Mesenchymal stem cell (in vitro differentiated cells and primary cell): ENCODE measurements at regions not wholly inside any gene's neighbourhood (a gene's known extent, or its start where the extent isn't known, plus 50 kb on each side); places are given as distances from the start of the nearest gene placed in this dataset.

Source experiments
- DNase-seq: peaks from one replicate; pipeline ENCODE4 v3.0.0-alpha.2; 2013
- H2AFZ ChIP-seq: one replicate; pipeline ENCODE4 v1.6.1; 2013; ENCODE audit warnings: low read depth, mild to moderate bottlenecking, control low read depth, inconsistent platforms, low read length, moderate library complexity
- H2AK5ac ChIP-seq: 2 replicates; pipeline ENCODE4 v1.6.1; 2013; ENCODE audit warnings: low read length, moderate library complexity, mild to moderate bottlenecking, inconsistent platforms; ENCODE audit not compliant: severe bottlenecking
- H2BK120ac ChIP-seq: one replicate; pipeline ENCODE4 v1.6.1; 2013; ENCODE audit warnings: low read depth, mild to moderate bottlenecking, inconsistent platforms, low read length, moderate library complexity
- H2BK12ac ChIP-seq, 2 experiments: one replicate each; pipeline ENCODE4 v1.6.1; 2013; ENCODE audit warnings: inconsistent platforms in 2 of 2, low read length in 2 of 2, mild to moderate bottlenecking in 2 of 2, moderate library complexity in 2 of 2, control low read depth in 1 of 2
- H2BK15ac ChIP-seq: one replicate; pipeline ENCODE4 v1.6.1; 2013; ENCODE audit warnings: mild to moderate bottlenecking, low read depth, inconsistent platforms; ENCODE audit not compliant: poor library complexity, severe bottlenecking
- H2BK5ac ChIP-seq: 2 replicates; pipeline ENCODE4 v1.6.1; 2013; ENCODE audit warnings: low read depth, mild to moderate bottlenecking, low read length, control low read depth, inconsistent platforms; ENCODE audit not compliant: poor library complexity, severe bottlenecking
- H3K14ac ChIP-seq, 2 experiments: one replicate each; pipeline ENCODE4 v1.6.1; 2013; ENCODE audit warnings: inconsistent platforms in 2 of 2, low read length in 2 of 2, control low read depth in 1 of 2, mild to moderate bottlenecking in 1 of 2, moderate library complexity in 1 of 2
- H3K18ac ChIP-seq, 2 experiments: one replicate each; pipeline ENCODE4 v1.6.1; 2013; ENCODE audit warnings: inconsistent platforms in 2 of 2, low read length in 2 of 2, control low read depth in 1 of 2, low read depth in 1 of 2, mild to moderate bottlenecking in 1 of 2
- H3K23ac ChIP-seq, 2 experiments: one replicate each; pipeline ENCODE4 v1.6.1; 2013; ENCODE audit warnings: inconsistent platforms in 2 of 2, low read length in 2 of 2, mild to moderate bottlenecking in 2 of 2, moderate library complexity in 2 of 2, control low read depth in 1 of 2
- H3K27ac ChIP-seq: 2 replicates; pipeline ENCODE4 v1.5.1; 2013; ENCODE audit warnings: mild to moderate bottlenecking, moderate library complexity, low read length, control low read depth, inconsistent platforms; ENCODE audit not compliant: poor library complexity, severe bottlenecking
- H3K27me3 ChIP-seq, 2 experiments: 2 replicates each; pipeline versions ENCODE4 v1.6.1 to v1.7.0; 2013; ENCODE audit warnings: low read length in 2 of 2, mild to moderate bottlenecking in 2 of 2, moderate library complexity in 2 of 2, control low read depth in 1 of 2, inconsistent platforms in 1 of 2; ENCODE audit not compliant: control insufficient read depth in 1 of 2, insufficient read depth in 1 of 2
- H3K36me3 ChIP-seq, 2 experiments: 2 replicates each; pipeline versions ENCODE4 v1.6.1 to v1.7.0; 2013; ENCODE audit warnings: low read length in 2 of 2, control low read depth in 1 of 2, inconsistent platforms in 1 of 2, low read depth in 1 of 2, mild to moderate bottlenecking in 1 of 2; ENCODE audit not compliant: insufficient read depth in 2 of 2, control insufficient read depth in 1 of 2
- H3K4ac ChIP-seq, 2 experiments: one replicate each; pipeline ENCODE4 v1.6.1; 2013; ENCODE audit warnings: inconsistent platforms in 2 of 2, low read length in 2 of 2, mild to moderate bottlenecking in 2 of 2, moderate library complexity in 2 of 2, control low read depth in 1 of 2, low read depth in 1 of 2
- H3K4me1 ChIP-seq: 2 replicates; pipeline ENCODE4 v1.6.1; 2013; ENCODE audit warnings: low read depth, low read length, control low read depth; ENCODE audit not compliant: control insufficient read depth, insufficient read depth
- H3K4me2 ChIP-seq: 2 replicates; pipeline ENCODE4 v1.6.1; 2013; ENCODE audit warnings: low read length, mild to moderate bottlenecking, inconsistent platforms; ENCODE audit not compliant: poor library complexity, severe bottlenecking
- H3K4me3 ChIP-seq, 2 experiments: 2 replicates each; pipeline versions ENCODE4 v1.5.1 to v1.7.0; 2013; ENCODE audit warnings: low read length in 2 of 2, mild to moderate bottlenecking in 2 of 2, control low read depth in 1 of 2, low read depth in 1 of 2; ENCODE audit not compliant: insufficient read depth in 1 of 2
- H3K79me1 ChIP-seq: replicated peaks from 2 replicates; pipeline ENCODE4 v1.6.1; 2013; ENCODE audit warnings: mild to moderate bottlenecking, control low read depth, low read length, inconsistent platforms; ENCODE audit not compliant: poor library complexity, severe bottlenecking
- H3K9ac ChIP-seq: 2 replicates; pipeline ENCODE4 v1.7.0; 2013; ENCODE audit warnings: mild to moderate bottlenecking, low read length, moderate library complexity
- H3K9me3 ChIP-seq: 2 replicates; pipeline ENCODE4 v1.7.0; 2013; ENCODE audit warnings: mild to moderate bottlenecking, low read length; ENCODE audit not compliant: control insufficient read depth
- H4K8ac ChIP-seq: one replicate; pipeline ENCODE4 v1.6.1; 2013; ENCODE audit warnings: inconsistent platforms, mild to moderate bottlenecking, low read length, moderate library complexity
- H4K91ac ChIP-seq: one replicate; pipeline ENCODE4 v1.6.1; 2013; ENCODE audit warnings: mild to moderate bottlenecking, low read length, inconsistent platforms
- WGBS: methylation state at CpG from one replicate; pipeline ENCODE4 v1.1.7; 2013; ENCODE audit warnings: mixed read lengths; 5-methylcytosine and 5-hydroxymethylcytosine counted together

DNA sequence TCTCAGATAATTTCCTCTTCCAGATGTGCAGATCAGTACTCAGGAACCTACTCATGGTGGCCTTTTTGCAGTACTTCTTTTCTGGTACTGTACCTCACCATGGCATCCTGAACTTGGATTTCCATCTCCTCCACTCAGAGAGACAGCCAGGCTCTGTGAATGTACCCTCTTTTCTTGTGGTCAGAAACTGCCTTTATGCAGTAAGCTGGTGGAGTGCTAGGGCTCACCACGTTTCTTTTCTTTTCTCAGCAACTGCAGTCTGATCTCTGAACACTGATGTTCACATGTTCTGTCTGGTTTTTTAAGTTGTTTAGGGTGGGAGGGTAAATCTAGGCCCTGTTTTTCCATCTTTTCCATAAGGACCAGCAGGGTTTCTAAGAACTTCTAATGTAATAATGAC, 99.8 kb upstream of the NRXN3 start:
- no peak overlapping the region for H2AK5ac ChIP-seq
- H3K27me3 ChIP-seq, result no peaks in the 10 kb centered on the region
- H3K14ac ChIP-seq, result no peak overlapping the region
- no peak overlapping the region for H2BK5ac ChIP-seq
- H3K4ac ChIP-seq, result no peak overlapping the region
- no peaks in the 10 kb centered on the region for H3K9me3 ChIP-seq
- no peak overlapping the region for H2BK15ac ChIP-seq
- H4K8ac ChIP-seq, result no peak overlapping the region
- H2BK12ac ChIP-seq, result no peak overlapping the region
- H3K4me3 ChIP-seq, result no peak overlapping the region
- no peak overlapping the region for H3K18ac ChIP-seq
- H3K4me1 ChIP-seq, result no peaks in the 10 kb centered on the region
- H3K79me1 ChIP-seq, result no peaks in the 10 kb centered on the region
- 36% methylated on average over 1 of the region's 1 CpG for WGBS
- no peak overlapping the region for H4K91ac ChIP-seq
- no peak overlapping the region for H2AFZ ChIP-seq
- no peak for DNase-seq
- H3K9ac ChIP-seq, result no peak overlapping the region
- H3K4me2 ChIP-seq, result no peak overlapping the region
- no peak overlapping the region for H3K23ac ChIP-seq
- no peaks in the 10 kb centered on the region for H3K36me3 ChIP-seq
- no peak overlapping the region for H2BK120ac ChIP-seq
- no peak overlapping the region for H3K27ac ChIP-seq

GRCh38 chr14:78071016-78071549, 99.1 kb upstream of the NRXN3 start:
- Histone ChIP-seq H3K36me3 (no peaks in the 10 kb centered on the region), H2AFZ (no peak overlapping the region), H4K8ac (no peak overlapping the region), H3K9me3 (no peaks in the 10 kb centered on the region), H3K27ac (no peak overlapping the region), H2BK120ac (no peak overlapping the region), H2AK5ac (no peak overlapping the region), H3K4me2 (no peak overlapping the region), H3K4me3 (no peak overlapping the region), H3K79me1 (no peaks in the 10 kb centered on the region), H3K9ac (no peak overlapping the region), H3K14ac (no peak overlapping the region), H3K27me3 (no peaks in the 10 kb centered on the region), H3K18ac (no peak overlapping the region), H3K4me1 (no peaks in the 10 kb centered on the region), H3K4ac (no peak overlapping the region), H2BK15ac (no peak overlapping the region), H2BK12ac (no peak overlapping the region), H2BK5ac (no peak overlapping the region), H4K91ac (no peak overlapping the region), H3K23ac (no peak overlapping the region)
- DNase-seq, result no peak
- whole genome bisulfite sequencing, result 51% methylated on average over 3 of the region's 3 CpGs

GRCh38 chr14:78073028-78073427, 97.1 kb upstream of the NRXN3 start:
- Histone ChIP-seq H3K27ac (no peak overlapping the region), H3K79me1 (no peaks in the 10 kb centered on the region), H3K4ac (no peak overlapping the region), H3K27me3 (no peaks in the 10 kb centered on the region), H3K4me2 (no peak overlapping the region), H2AFZ (no peak overlapping the region), H3K9me3 (no peaks in the 10 kb centered on the region), H4K8ac (no peak overlapping the region), H2BK15ac (no peak overlapping the region), H2BK120ac (no peak overlapping the region), H3K36me3 (no peaks in the 10 kb centered on the region), H2BK12ac (no peak overlapping the region), H3K4me1 (no peaks in the 10 kb centered on the region), H3K18ac (no peak overlapping the region), H3K4me3 (no peak overlapping the region), H3K23ac (no peak overlapping the region), H3K14ac (no peak overlapping the region), H2AK5ac (no peak overlapping the region), H3K9ac (no peak overlapping the region), H4K91ac (no peak overlapping the region), H2BK5ac (no peak overlapping the region)
- 55% methylated on average over 3 of the region's 5 CpGs for WGBS
- no peak for DNase-seq

- Histone ChIP-seq H3K36me3 (no peaks in the 10 kb centered on the region), H4K8ac (no peak overlapping the region), H3K18ac (no peak overlapping the region), H3K27me3 (no peaks in the 10 kb centered on the region), H2BK15ac (no peak overlapping the region), H2AK5ac (no peak overlapping the region), H3K4me2 (no peak overlapping the region), H2AFZ (no peak overlapping the region), H4K91ac (no peak overlapping the region), H3K4me1 (no peaks in the 10 kb centered on the region), H3K23ac (no peak overlapping the region), H3K4ac (no peak overlapping the region), H2BK12ac (no peak overlapping the region), H3K14ac (no peak overlapping the region), H3K79me1 (no peaks in the 10 kb centered on the region), H3K9ac (no peak overlapping the region), H3K27ac (no peak overlapping the region), H2BK5ac (no peak overlapping the region), H3K4me3 (no peak overlapping the region), H2BK120ac (no peak overlapping the region), H3K9me3 (no peaks in the 10 kb centered on the region)
- no peak for DNase-seq
- WGBS, result 67% methylated on average over 5 of the region's 5 CpGs
These were observed 95.6 kb upstream of the NRXN3 start for GRCh38 chr14:78074561-78074960.
